GM21825 (cell line): ENCODE measurements at regions not wholly inside any gene's neighbourhood (a gene's known extent, or its start where the extent isn't known, plus 50 kb on each side); places are given as distances from the start of the nearest gene placed in this dataset.

Experiments used
- ATAC-seq: cut with Tn5 transposase; IDR thresholded peaks from one replicate; pipeline ENCODE4 v1.9.1; 2021; ENCODE audit warnings: mild to moderate bottlenecking, moderate library complexity; ENCODE audit not compliant: unreplicated experiment

DNA sequence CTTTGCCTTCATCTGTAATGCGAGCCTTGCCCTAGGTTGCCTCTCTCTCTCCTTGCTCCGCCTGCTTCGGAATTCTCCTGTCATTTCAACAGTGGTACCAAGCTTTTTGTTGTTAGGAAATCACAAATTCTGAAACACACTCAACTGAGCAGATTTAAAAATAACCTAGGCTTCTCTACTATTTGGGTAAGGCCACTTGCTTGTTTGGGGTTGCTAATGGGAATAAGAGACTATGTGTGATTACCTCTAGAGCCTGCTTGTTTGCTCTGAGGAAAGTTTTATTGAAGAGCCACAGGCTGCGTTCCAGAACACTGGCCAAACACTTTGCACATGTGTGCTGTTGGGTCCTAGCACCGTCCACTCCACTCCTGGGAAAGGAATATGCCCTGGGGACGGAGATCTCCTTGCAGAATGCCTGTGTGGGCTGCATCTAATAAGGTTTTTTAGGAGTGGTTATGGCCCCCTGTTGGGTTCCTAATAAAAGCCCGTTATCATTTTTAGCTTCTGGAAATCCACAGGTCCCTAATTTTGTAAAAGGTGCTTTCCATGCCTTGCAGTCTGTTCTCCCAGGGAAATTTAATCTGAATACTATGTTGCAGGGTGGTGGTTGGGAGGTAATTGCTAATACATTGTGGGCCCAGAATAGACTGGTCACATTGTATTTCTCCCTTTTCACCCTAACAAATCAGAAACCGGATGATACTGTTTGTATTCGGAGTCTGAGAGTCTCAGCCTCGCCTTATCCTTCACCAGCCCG lies 68.7 kb upstream of the KLF6 start:
- no peak for ATAC-seq

DNA sequence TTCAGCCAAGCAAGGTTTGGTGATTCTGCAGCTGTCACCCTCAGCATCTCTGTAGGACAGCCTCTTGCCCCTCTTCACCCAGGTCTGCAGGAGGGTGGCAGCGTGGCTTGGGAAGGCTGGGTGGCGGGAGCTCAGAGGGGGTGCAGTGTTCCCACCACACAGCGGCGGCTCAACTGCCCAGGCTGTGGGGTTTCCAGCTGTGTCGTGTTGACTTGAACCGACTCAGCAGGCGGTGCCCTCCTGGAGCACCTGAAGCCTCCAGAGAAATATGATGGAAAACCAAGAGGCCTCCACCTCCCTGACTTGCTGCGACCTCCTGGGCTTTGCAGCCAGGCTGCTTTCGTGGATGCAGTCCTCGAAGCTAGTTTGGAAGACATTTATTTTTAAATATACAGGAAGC lies 68.0 kb upstream of the KLF6 start:
- no peak for ATAC-seq

DNA sequence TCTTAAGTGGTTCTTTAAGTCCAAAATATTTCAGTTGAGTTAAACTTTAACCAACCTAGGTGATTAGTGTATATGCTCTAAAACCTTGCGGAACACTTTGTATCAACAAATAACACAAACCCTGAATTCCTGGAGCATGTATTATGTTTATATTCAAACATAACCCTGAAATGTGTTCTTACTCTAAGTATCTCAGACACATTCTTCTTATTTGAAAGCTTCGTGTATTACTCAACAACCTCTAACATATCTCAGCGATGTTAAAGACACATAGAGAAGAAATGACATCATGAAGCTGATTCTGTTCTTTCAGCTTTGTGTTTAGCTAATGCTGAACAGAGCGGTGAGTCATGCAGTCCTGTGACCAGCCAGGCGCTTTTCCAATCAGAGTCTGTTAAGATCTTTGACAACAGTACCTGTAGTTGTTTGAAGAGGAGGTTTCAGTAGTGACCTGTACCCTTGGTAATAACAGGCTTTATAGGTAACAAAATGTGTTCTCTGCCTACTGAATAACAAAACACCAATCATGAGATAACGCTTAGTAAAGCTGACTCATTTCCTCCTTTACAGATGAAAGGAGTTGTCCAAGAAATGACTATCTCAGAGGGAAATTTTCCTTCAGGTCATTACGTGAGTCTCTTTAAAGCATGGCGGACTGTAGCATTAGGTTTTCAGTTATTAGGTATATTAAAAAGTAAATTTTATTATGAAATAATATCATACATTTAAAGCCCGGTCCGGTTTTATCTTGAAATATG lies 67.3 kb upstream of the KLF6 start:
- peak; percentile 87 for ATAC-seq

DNA sequence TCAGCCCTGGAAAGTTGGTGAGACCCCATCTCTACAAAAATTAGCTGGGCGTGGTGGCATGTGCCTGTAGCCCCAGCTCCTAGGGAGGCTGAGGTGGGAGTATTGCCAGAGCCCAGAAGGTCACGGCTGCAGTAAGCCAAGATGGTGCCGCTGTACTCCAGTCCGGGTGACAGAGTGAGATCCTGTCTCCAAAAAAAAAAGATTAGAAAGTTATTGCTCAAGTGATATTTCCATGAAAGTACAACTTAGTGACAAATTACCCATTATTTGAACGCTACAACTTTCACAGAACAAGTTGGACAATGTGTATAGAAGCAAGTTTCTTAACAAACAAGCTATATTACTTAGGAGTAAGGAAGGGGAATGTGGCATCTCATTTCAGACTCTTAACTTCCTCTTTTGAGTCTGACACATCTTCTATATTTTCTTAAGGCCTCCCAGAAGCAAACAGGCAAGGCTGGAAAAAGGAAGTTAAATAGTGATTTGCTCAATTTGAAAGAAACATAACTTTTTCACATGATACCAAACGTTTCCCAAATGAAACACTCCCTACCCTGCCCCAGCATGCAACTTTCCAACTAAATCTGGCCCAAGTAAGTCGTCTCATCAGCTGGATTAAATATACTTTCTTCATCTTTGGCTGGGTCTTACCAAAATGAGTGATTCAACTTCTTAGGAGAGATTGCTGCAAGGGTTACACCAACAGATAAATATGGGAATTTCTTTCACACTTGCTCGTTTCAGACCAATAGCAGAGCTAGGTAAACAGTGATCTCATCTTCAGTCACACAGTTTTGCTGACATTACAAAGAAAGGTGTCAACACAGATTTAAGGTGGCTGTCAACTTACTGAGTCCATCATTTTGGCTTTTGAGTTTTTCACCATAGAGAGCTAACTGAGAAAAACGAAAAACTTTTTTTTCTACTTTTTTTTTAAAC lies 66.3 kb upstream of the KLF6 start:
- no peak for ATAC-seq

DNA sequence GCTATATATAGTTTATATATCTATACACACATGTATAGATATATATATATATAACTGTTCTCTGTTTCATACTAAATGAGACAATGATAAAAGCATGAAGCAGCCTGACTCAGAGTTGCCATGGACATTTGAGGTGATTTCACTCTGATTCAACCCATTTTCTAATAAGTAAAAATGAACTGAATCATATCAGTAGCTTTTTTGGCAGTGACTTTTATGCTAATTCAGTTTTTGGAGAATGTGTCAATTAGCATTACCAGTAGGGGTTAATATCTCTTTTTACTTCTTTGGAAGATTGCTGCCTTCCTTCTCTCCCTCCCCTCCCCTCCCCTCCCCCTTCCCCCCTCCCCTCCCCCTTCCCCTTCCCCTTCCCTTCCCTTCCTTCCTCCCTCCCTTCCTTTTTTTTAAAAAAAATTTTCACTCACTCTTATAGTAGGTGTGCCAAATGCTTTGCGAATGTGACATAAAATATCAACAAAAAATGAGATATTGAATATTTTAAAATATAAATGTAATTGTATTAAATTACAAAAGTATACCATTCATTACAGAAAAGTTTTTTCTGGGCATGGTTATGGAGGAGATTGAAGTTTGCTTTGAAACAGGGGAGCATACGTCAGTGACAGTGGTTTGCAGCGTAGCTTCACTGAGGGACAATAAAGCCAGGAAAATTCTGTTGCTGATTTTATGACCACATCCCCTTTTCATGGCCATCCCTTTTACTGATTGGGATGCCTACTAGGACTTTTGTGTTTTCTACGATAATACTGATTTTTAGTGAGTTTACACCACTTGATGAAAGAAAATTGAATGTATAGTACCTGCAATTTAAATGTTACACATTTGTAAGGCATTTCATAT lies 64.0 kb upstream of the KLF6 start:
- no peak for ATAC-seq

DNA sequence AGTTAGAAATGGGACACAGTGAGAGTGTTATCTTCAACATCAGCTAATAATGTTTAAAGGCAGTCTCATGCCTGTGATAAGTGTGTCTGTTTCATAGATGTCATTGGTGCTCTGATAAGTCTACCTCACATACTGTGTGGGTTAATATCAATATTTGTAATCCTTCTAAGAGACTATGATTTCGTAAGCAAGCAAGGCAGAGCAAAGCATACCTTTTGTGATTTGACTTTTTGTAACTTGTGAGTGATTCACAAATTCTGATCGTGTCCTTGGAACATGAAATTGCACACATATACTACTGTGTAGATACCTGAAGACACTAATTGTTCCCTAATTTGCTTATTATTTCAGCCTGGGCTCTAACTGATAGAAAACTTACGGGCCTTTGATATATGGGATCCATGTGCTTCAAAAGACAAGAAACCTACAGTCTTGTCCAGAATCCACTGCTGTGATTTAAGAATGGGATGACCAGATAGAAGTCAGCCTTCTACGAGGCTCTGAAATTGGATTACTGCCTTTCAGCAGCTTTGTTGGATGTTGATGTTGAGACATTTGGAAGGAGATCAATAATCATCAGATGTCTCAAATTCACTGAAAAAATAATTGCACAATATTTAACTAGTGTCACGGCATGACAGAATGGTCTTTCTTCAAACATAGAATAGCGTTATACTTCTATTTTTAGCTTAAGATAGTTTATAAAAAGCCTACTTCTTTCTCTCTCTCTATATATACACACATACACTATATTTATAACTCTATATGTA lies 63.2 kb upstream of the KLF6 start:
- no peak for ATAC-seq

DNA sequence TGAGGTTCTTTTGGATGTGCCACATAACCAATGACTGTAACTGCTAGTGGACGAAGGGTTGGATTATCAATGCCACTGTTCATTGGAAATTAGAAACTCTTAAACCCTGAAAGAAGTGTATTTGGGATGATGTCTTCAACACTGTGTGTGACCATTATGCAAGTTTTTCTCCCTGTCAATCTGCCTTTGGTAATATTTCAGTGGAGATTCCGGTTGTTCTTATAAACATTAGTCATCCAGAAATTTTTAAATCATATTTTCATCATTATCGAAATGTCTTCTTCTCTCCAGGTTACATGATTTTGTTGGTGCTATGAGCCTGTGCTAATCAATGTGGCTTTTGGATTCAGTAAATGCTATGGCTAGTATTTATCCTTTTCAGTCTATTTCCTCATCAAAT lies 61.7 kb upstream of the KLF6 start:
- no peak for ATAC-seq

DNA sequence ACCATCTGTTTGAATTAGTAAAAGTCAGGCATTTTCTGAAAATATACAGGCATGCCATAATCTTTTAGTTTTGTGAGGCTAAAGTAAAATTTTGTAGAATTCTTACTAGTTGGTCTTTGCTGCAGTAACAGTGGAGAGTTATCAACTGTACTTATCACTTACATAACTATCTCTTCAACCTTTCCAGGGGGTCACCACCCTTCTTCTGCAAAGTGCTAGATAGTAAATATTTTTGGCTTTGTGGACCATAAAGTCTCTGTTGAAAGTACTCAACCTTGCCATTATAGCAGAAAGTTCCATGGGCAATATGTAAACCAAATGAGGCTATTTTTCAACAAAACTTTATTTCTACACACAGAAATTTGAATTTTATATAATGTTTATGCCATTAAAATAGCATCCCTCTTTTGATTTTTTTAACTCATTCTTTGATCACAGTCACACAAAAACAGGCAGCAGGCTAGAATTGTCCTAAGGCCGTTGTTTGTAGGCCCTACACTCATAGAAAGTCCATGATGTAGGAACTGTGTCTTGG lies 59.5 kb upstream of the KLF6 start:
- no peak for ATAC-seq

DNA sequence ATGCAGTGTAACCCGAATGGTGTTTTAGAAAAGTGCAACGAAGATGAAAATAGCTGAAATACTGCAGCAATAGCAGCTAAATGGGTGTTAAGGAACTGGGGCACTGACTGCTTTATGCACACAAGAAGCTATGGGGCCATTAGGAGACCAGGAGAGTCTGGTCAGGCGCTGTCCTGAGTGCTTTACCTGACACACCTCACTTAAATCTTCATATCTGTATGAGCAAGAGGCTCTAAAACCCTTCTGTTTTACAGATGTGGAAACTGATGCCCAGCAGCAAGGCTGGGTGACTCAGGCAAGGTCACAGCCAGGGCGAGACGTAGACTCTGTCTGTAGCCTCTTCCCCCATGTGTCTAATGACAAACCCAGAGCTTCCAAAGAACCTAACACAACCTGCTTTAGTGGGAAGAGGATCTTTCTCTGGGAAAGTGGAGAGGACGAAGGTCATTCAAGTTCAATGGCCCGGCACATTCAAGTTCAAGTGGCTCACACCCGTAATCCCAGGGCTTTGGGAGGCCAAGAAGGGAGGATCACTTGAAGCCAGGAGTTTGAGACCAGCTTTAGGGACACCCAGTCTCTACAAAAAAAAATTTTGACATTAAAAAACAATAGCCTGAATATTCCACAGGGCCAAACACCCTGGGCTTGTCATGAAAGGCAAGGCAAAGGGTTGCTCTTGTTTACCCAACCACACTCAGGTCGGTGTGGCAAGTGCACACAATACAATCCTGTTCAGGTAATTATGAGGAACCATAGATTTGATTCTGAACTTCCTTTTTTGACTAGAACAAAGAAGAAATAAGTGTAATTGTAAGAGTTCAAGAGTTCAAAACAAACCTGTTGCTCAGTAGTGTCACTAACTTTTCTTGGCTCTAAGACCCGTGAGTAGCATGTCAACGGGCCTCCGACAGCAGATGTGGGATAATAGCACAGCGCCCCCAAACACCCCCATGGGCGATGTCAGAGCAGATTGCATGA lies 53.7 kb upstream of the KLF6 start:
- no peak for ATAC-seq

DNA sequence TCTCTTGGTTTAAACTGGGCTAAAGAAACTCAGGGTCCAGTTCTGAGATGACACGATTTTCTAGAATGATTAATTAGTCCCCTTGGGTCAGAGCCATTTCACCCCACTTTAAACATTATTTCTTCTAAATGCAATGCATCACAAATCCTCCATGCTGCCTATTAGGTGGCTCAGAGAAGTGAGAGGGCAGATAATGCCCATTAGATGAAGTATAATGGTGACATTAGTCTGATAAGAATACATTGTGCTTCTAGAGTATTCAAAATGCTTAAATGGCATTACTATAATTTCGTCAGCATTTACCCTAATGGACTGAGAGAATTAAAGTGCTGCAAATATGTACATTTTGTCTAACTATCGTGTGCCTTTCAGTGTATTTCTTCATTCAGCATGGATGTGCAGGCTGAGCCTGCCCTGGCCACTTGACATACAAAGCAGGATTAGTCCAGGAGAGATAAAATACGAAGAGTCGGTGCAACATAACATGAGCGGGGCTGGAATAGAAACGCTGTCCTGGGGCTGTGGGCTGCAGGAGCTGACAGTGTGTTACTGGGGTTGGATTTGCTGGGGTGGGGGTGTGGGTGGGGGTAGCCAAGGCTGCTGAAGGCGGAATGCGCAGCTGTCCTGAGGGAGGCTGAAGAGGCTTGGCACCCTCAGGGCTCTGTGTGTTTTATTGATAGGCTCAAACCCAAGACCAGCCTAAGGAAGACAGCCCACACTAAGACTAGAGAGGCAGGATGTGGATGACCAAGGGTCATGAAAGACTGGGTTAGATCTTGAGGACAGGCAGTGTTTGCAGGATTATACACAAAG lies 52.8 kb upstream of the KLF6 start:
- ATAC-seq = no peak

DNA sequence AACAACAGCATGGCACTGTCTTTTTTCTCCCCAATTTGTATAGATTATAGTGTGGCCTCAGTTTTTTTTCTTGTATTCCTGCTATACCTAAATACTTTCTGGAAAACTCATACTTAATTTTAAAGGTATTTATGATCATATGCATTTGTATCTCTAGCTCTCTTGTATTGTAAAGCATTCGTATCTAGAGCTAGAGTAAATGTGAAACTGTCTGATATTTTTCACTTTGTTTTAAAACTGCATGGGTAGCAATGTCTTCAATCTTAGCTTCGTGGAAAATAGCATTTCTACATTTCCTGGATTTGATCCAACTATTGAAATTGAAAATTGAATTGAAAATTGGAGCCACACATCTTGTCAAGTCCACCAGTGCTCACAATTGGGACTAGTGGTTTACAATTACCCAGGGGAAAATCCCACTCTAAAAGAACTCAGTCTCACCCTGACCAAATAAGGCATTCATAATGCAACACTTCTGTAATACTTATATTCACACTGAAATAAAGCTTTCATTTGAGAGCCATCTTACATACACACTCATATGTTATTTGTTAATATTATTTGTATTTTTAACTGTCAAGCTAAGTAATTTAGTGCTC lies 51.3 kb upstream of the KLF6 start:
- peak; percentile 51 for ATAC-seq

DNA sequence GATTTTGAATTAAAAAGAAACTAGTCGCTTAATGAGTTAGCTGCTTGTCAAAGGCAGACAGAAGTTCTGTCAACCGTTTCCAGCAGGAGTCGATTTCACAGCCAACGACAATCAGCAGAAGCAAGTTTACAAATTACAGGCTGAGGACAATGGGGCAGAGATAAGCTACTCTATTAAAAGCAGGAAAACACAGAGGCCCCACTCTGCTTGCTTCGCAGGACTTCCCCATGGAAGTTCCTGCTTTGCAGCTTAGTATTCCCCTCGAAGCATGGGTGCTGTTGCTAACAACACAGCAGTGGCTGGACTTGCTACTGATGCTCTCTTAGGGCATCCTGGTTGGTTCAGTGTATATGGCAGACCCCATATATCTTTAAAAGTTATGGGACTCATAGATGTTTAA lies 50.8 kb upstream of the KLF6 start:
- ATAC-seq = peak; percentile 44

DNA sequence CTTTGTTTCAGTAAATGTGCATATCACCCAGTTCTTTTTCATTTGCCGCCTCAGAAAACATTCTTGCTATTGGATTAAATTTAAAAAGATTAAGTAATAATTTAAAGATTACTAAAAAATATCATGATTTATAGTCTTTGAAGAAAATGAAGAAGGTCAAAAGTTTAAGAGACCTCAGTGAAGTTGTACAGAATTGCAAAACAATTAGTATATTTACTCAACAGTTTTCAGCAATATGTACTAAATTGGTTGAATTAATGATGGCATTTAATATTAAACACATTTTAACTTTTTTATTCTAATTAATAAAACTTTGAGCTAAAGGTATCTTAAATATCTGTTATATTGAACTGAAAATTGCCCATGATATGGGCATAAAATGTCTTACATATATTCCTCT lies 49.9 kb upstream of the KLF6 start:
- ATAC-seq = no peak
